Neural progenitor cell (in vitro differentiated cells): ENCODE measurements at regions not wholly inside any gene's neighbourhood (a gene's known extent, or its start where the extent isn't known, plus 50 kb on each side); places are given as distances from the start of the nearest gene placed in this dataset.

ENCODE experiments used
- DNase-seq: peaks from one replicate; pipeline ENCODE4 v3.0.0-alpha.2; 2016; ENCODE audit warnings: low spot score
- H2AFZ ChIP-seq: fragments of 200-600 bp; sonication (generic); replicated peaks from 2 replicates; pipeline ENCODE4 v1.6.1; 2016; ENCODE audit warnings: antibody characterized with exemption
- H3F3A ChIP-seq: fragments of 200-600 bp; sonication (generic); 2 replicates; pipeline ENCODE4 v1.6.1; 2016; ENCODE audit warnings: antibody characterized with exemption, low read depth
- H3K27ac ChIP-seq: fragments of 200-600 bp; sonication (generic); 2 replicates; pipeline ENCODE4 v1.5.1; 2016; ENCODE audit warnings: mild to moderate bottlenecking
- H3K27me3 ChIP-seq: fragments of 200-600 bp; sonication (generic); 2 replicates; pipeline ENCODE4 v1.6.1; 2016; ENCODE audit warnings: mild to moderate bottlenecking, moderate library complexity
- H3K36me3 ChIP-seq: fragments of 200-600 bp; sonication (generic); 2 replicates; pipeline ENCODE4 v1.5.1; 2016
- H3K4me1 ChIP-seq: fragments of 200-600 bp; sonication (generic); 2 replicates; pipeline ENCODE4 v1.6.1; 2016; ENCODE audit warnings: mixed run types
- H3K4me2 ChIP-seq: fragments of 200-600 bp; sonication (generic); 2 replicates; pipeline ENCODE4 v1.6.1; 2016
- H3K4me3 ChIP-seq: fragments of 200-600 bp; sonication (generic); 2 replicates; pipeline ENCODE4 v1.5.1; 2016
- H3K79me2 ChIP-seq: fragments of 200-600 bp; sonication (generic); 2 replicates; pipeline ENCODE4 v1.6.1; 2016; ENCODE audit warnings: low read depth
- H3K9ac ChIP-seq: fragments of 200-600 bp; sonication (generic); 2 replicates; pipeline ENCODE4 v1.6.1; 2016
- H3K9me3 ChIP-seq: fragments of 200-600 bp; sonication (generic); 2 replicates; pipeline ENCODE4 v1.5.1; 2016; ENCODE audit warnings: low read depth
- H4K20me1 ChIP-seq: fragments of 200-600 bp; sonication (generic); 2 replicates; pipeline ENCODE4 v1.6.1; 2016; ENCODE audit warnings: low read depth
- H3K27ac Mint-ChIP-seq: 3 replicates; pipeline ENCODE4 v1.8.0; 2021; ENCODE audit warnings: mixed read lengths
- H3K27me3 Mint-ChIP-seq: 2 replicates; pipeline ENCODE4 v1.8.0; 2022; ENCODE audit warnings: low read depth, mild to moderate bottlenecking, inconsistent platforms, moderate library complexity, mixed read lengths; ENCODE audit not compliant: insufficient read depth
- H3K36me3 Mint-ChIP-seq: 3 replicates; pipeline ENCODE4 v1.8.0; 2021; ENCODE audit warnings: mixed read lengths
- H3K4me1 Mint-ChIP-seq: 3 replicates; pipeline ENCODE4 v1.8.0; 2021; ENCODE audit warnings: mixed read lengths
- H3K4me3 Mint-ChIP-seq: 3 replicates; pipeline ENCODE4 v1.8.0; 2021; ENCODE audit warnings: mild to moderate bottlenecking, moderate library complexity, mixed read lengths
- H3K9me3 Mint-ChIP-seq: 3 replicates; pipeline ENCODE4 v1.8.0; 2020; ENCODE audit warnings: mixed read lengths
- EZH2 ChIP-seq: fragments of 200-600 bp; sonication (generic); IDR thresholded peaks from 2 replicates; pipeline ENCODE4 v1.6.1; 2017; ENCODE audit warnings: antibody characterized with exemption, mild to moderate bottlenecking, moderate library complexity
- EZH2phosphoT487 ChIP-seq: fragments of 200-600 bp; sonication (generic); IDR thresholded peaks from 2 replicates; pipeline ENCODE4 v1.6.1; 2017; ENCODE audit warnings: antibody characterized with exemption
- TF ChIP-seq, protein P1 (sequence below): fragments of 200-600 bp; sonication (generic); IDR thresholded peaks from 2 replicates; pipeline ENCODE4 v1.5.1; 2017; ENCODE audit warnings: antibody characterized with exemption, mild to moderate bottlenecking

DNA sequence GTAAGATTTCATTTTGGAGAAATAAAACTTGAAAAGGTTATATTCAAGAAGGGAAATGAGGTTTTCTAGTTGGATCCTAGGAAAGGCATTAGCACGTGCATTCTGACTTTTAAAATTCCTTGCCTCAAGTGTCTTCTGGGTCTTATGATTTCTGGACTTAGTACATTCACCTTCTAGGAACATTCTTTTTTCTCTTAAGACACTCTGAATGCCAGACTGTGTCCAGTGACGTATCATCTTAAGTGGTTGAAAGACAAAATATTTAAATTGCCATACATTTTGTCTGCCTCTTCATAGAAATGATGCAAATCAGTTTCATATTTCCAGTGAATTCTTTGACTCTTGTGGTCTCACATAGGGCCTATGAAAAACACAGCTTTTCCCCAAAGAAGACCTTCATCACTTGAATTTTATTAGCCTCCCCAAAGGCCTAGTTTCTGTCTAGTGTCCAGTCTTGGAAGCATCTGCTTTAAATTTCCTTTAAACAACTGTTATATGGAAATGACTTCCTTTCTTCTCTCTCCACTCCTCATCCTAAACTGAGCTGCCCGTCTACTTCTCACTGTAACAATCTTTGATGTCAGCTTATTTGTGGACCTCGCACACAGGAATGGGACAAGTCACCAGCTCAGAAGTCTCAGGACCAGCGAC lies 187.2 kb downstream of the HLX start:
- Histone ChIP-seq H3K36me3 (no peaks in the 10 kb centered on the region), H3K9ac (no peak overlapping the region), H2AFZ (peak overlapping the region; percentile 27), H3K4me1 (no peaks in the 10 kb centered on the region), H3K27me3 (no peaks in the 10 kb centered on the region), H3K4me2 (no peak overlapping the region), H3F3A (no peaks in the 10 kb centered on the region), H4K20me1 (no peaks in the 10 kb centered on the region), H3K9me3 (no peaks in the 10 kb centered on the region), H3K27ac (no peak overlapping the region), H3K79me2 (no peaks in the 10 kb centered on the region), H3K4me3 (no peak overlapping the region)
- no peaks in the 10 kb centered on the region for H3K36me3 Mint-ChIP-seq
- H3K4me3 Mint-ChIP-seq: no peak overlapping the region
- H3K27ac Mint-ChIP-seq: no peak overlapping the region
- TF ChIP-seq EZH2 (no peak), EZH2phosphoT487 (no peak)
- TF ChIP-seq, protein P1, sequence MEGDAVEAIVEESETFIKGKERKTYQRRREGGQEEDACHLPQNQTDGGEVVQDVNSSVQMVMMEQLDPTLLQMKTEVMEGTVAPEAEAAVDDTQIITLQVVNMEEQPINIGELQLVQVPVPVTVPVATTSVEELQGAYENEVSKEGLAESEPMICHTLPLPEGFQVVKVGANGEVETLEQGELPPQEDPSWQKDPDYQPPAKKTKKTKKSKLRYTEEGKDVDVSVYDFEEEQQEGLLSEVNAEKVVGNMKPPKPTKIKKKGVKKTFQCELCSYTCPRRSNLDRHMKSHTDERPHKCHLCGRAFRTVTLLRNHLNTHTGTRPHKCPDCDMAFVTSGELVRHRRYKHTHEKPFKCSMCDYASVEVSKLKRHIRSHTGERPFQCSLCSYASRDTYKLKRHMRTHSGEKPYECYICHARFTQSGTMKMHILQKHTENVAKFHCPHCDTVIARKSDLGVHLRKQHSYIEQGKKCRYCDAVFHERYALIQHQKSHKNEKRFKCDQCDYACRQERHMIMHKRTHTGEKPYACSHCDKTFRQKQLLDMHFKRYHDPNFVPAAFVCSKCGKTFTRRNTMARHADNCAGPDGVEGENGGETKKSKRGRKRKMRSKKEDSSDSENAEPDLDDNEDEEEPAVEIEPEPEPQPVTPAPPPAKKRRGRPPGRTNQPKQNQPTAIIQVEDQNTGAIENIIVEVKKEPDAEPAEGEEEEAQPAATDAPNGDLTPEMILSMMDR: no peak
- peaks cover 2% of the 10 kb centered on the region for H3K27me3 Mint-ChIP-seq
- DNase-seq: no peak
- no peaks in the 10 kb centered on the region for H3K9me3 Mint-ChIP-seq
- no peaks in the 10 kb centered on the region for H3K4me1 Mint-ChIP-seq

DNA sequence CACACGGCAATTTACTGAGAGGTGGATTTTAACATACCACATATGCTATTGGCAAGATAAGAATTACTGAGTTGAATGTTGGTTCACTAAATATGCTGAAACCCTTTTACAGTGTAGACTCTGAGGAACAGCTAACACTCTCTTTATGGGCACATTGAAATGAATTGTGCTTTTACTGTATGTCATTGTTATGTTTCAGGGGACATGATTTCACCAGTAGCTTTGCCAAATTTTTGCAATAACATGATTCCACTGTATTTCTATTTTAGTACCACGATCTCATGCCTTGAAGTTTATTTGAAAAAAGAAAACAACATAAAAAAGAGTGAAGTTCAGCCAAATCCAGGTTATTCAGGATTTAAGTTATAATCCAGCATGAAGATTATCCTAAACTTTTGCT lies 188.5 kb downstream of the HLX start:
- H3K27ac Mint-ChIP-seq: no peak overlapping the region
- Histone ChIP-seq H3K27ac (no peak overlapping the region), H4K20me1 (no peaks in the 10 kb centered on the region), H3K36me3 (no peaks in the 10 kb centered on the region), H3K79me2 (no peaks in the 10 kb centered on the region), H3K4me3 (no peak overlapping the region), H3K4me2 (no peak overlapping the region), H2AFZ (no peak overlapping the region), H3F3A (no peaks in the 10 kb centered on the region), H3K9ac (no peak overlapping the region), H3K4me1 (no peaks in the 10 kb centered on the region), H3K27me3 (no peaks in the 10 kb centered on the region), H3K9me3 (no peaks in the 10 kb centered on the region)
- DNase-seq: no peak
- no peaks in the 10 kb centered on the region for H3K36me3 Mint-ChIP-seq
- H3K4me3 Mint-ChIP-seq: no peak overlapping the region
- peaks cover 2% of the 10 kb centered on the region for H3K27me3 Mint-ChIP-seq
- no peaks in the 10 kb centered on the region for H3K4me1 Mint-ChIP-seq
- no peak for TF ChIP-seq EZH2
- TF ChIP-seq, protein P1: no peak
- no peak for TF ChIP-seq EZH2phosphoT487
- H3K9me3 Mint-ChIP-seq: no peaks in the 10 kb centered on the region

DNA sequence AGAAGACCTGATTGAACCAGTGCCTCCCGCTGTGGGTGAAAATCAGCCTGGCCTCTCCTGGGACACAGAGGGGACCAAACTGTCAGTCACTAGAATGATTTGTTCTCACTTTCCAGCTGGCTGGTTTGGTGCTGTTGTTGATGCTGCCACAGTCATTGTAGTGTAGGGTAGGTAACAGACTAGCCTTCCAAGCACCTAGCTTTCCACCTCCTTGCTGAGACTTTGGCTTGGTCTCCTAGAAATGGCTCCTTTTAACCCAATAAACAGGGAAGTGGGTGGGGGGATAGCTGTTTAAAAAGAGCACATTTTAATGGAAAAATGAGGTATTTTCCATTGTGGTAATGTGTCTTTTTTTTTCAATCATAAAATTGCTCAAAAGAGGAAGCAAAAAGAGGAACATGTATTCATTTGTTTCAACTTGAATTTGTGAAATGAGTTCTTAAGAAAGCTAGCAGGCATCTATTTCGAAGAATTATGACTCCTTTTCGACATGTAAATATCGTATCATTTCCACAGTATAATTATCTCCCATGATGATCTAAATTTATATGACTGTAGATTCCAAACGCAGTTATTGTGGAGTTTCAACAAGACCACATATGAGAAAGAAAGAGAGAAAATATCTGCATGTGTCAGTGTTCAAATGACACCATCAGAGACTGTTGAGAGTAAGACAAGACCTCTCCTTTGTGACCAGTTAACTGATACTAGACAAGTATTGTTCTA lies 190.1 kb downstream of the HLX start:
- H4K20me1 ChIP-seq: no peaks in the 10 kb centered on the region
- H3K27ac Mint-ChIP-seq: no peak overlapping the region
- TF ChIP-seq EZH2 (no peak), EZH2phosphoT487 (no peak)
- TF ChIP-seq, protein P1: no peak
- H3K4me1 Mint-ChIP-seq: no peaks in the 10 kb centered on the region
- no peak overlapping the region for H3K27ac ChIP-seq
- H3K79me2 ChIP-seq: no peaks in the 10 kb centered on the region
- H3K36me3 ChIP-seq: no peaks in the 10 kb centered on the region
- H3K4me2 ChIP-seq: no peak overlapping the region
- H3K36me3 Mint-ChIP-seq: no peaks in the 10 kb centered on the region
- H3K9me3 Mint-ChIP-seq: no peaks in the 10 kb centered on the region
- peaks cover 2% of the 10 kb centered on the region for H3K27me3 Mint-ChIP-seq
- no peaks in the 10 kb centered on the region for H3K9me3 ChIP-seq
- no peak overlapping the region for H3K9ac ChIP-seq
- no peaks in the 10 kb centered on the region for H3K27me3 ChIP-seq
- no peak overlapping the region for H2AFZ ChIP-seq
- no peak overlapping the region for H3K4me3 ChIP-seq
- no peaks in the 10 kb centered on the region for H3K4me1 ChIP-seq
- peak; percentile 4 for DNase-seq
- no peak overlapping the region for H3K4me3 Mint-ChIP-seq
- H3F3A ChIP-seq: no peaks in the 10 kb centered on the region
